HG03108 (cell line): ENCODE measurements at regions not wholly inside any gene's neighbourhood (a gene's known extent, or its start where the extent isn't known, plus 50 kb on each side); places are given as distances from the start of the nearest gene placed in this dataset.

Source experiments
- ATAC-seq: cut with Tn5 transposase; IDR thresholded peaks from one replicate; pipeline ENCODE4 v1.9.1; 2021; ENCODE audit warnings: moderate library complexity; ENCODE audit not compliant: unreplicated experiment

GRCh38 chr5:15266841-15267240, 233.1 kb upstream of the FBXL7 start:
- no peak for ATAC-seq

GRCh38 chr5:15266229-15266628, 233.8 kb upstream of the FBXL7 start:
- no peak for ATAC-seq

- ATAC-seq: no peak
Measured at GRCh38 chr5:15263942-15264341, 236.0 kb upstream of the FBXL7 start.

- ATAC-seq: no peak
Measured at GRCh38 chr5:15263406-15263805, 236.6 kb upstream of the FBXL7 start.

- ATAC-seq: no peak
Measured at GRCh38 chr5:15261269-15261995, 238.5 kb upstream of the FBXL7 start.

- no peak for ATAC-seq
Measured at GRCh38 chr5:15260356-15261268, 239.4 kb upstream of the FBXL7 start.

- no peak for ATAC-seq
Measured at GRCh38 chr5:15256485-15256884, 243.5 kb upstream of the FBXL7 start.

GRCh38 chr5:15255576-15255975, 244.4 kb upstream of the FBXL7 start:
- ATAC-seq: no peak

- no peak for ATAC-seq
Measured at GRCh38 chr5:15254607-15255006, 245.4 kb upstream of the FBXL7 start.

GRCh38 chr5:15252331-15252730, 247.6 kb upstream of the FBXL7 start:
- ATAC-seq: no peak

- ATAC-seq: no peak
Measured at GRCh38 chr5:15249152-15249551, 250.8 kb upstream of the FBXL7 start.

GRCh38 chr5:15248731-15249130, 251.2 kb upstream of the FBXL7 start:
- ATAC-seq: no peak

GRCh38 chr5:15245913-15246312, 254.1 kb upstream of the FBXL7 start:
- ATAC-seq: no peak

- no peak for ATAC-seq
Measured at GRCh38 chr5:15243301-15244020, 256.5 kb upstream of the FBXL7 start.

- ATAC-seq: no peak
Measured at GRCh38 chr5:15241216-15241821, 258.7 kb upstream of the FBXL7 start.

GRCh38 chr5:15238006-15238405, 262.0 kb upstream of the FBXL7 start:
- ATAC-seq: no peak

GRCh38 chr5:15236911-15237508, 263.0 kb upstream of the FBXL7 start:
- no peak for ATAC-seq

- ATAC-seq: no peak
Measured at GRCh38 chr5:15234911-15235310, 265.1 kb upstream of the FBXL7 start.

GRCh38 chr5:15234366-15234765, 265.6 kb upstream of the FBXL7 start:
- no peak for ATAC-seq

- ATAC-seq: no peak
Measured at GRCh38 chr5:15233566-15233965, 266.4 kb upstream of the FBXL7 start.

- no peak for ATAC-seq
Measured at GRCh38 chr5:15222156-15222555, 277.8 kb upstream of the FBXL7 start.
